GM06990 (cell line): ENCODE measurements at regions not wholly inside any gene's neighbourhood (a gene's known extent, or its start where the extent isn't known, plus 50 kb on each side); places are given as distances from the start of the nearest gene placed in this dataset.
A peak's percentile ranks its signal among the peaks of the same experiment; 100 is the strongest.

ENCODE experiments used
- DNase-seq: peaks from one replicate; pipeline ENCODE4 v3.0.0-alpha.2; 2011; ENCODE audit not compliant: insufficient read length; ENCODE audit errors: extremely low read depth
- H3K27me3 ChIP-seq: replicated peaks from 2 replicates; pipeline ENCODE4 v1.6.0; 2011; ENCODE audit warnings: low read length; ENCODE audit not compliant: control insufficient read depth, insufficient read depth
- H3K36me3 ChIP-seq: 2 replicates; pipeline ENCODE4 v1.5.1; 2011; ENCODE audit warnings: low read length; ENCODE audit not compliant: control insufficient read depth, insufficient read depth
- H3K4me3 ChIP-seq: replicated peaks from 2 replicates; pipeline ENCODE4 v1.5.1; 2011; ENCODE audit warnings: low read depth, mild to moderate bottlenecking, control low read depth, low read length
- TF ChIP-seq, protein P1 (sequence below): IDR thresholded peaks from 2 replicates; pipeline ENCODE4 v1.5.1; 2011; ENCODE audit warnings: low read length, control low read depth, mild to moderate bottlenecking, inconsistent platforms; ENCODE audit not compliant: insufficient read depth, poor library complexity, severe bottlenecking

DNA sequence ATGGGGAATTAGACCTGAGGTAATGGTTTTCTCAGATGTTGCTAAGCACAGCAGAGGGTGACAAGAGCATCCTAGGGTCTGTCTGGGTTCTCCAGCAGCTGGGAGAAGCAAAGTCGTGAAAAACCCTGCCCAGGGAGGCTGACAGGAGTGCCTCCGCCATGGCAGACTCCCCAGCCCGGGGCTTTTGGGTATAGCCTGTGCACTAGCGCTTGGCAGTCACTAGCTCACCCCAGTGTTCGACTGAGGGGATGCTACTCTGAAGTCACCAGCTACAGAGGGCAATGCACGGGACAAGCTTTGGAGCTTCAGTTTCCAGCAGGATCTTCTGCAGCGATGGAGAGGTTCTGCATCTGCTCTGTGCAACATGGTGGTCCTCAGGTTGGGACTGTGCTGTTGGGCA lies 87.5 kb downstream of the ING1 start:
- Histone ChIP-seq H3K27me3 (peaks cover 4% of the 10 kb centered on the region; the same call in 1 of the 2 replicates), H3K4me3 (no peak overlapping the region), H3K36me3 (no peaks in the 10 kb centered on the region)
- no peak for DNase-seq
- TF ChIP-seq, protein P1, sequence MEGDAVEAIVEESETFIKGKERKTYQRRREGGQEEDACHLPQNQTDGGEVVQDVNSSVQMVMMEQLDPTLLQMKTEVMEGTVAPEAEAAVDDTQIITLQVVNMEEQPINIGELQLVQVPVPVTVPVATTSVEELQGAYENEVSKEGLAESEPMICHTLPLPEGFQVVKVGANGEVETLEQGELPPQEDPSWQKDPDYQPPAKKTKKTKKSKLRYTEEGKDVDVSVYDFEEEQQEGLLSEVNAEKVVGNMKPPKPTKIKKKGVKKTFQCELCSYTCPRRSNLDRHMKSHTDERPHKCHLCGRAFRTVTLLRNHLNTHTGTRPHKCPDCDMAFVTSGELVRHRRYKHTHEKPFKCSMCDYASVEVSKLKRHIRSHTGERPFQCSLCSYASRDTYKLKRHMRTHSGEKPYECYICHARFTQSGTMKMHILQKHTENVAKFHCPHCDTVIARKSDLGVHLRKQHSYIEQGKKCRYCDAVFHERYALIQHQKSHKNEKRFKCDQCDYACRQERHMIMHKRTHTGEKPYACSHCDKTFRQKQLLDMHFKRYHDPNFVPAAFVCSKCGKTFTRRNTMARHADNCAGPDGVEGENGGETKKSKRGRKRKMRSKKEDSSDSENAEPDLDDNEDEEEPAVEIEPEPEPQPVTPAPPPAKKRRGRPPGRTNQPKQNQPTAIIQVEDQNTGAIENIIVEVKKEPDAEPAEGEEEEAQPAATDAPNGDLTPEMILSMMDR: peak; percentile 6

DNA sequence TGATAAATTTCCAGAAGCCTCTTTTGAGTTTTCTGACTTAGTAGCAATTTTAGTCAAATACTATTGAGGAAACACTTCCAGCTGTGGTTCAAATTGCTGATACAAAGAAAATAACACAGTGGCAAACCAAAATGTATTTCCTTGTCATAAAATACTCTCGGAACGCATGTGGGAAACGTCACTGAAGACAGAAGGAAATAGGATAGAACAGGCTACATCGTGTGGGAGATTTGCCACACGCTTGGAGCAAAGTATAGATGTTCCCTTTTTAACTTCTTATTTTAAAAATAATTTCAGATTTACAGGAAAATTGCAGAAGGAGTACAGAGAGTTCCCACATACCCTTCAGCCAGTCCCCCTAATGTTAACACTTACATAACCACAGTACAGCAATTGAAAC lies 88.8 kb downstream of the ING1 start:
- no peak for DNase-seq
- H3K4me3 ChIP-seq: no peak overlapping the region
- TF ChIP-seq, protein P1: no peak
- no peaks in the 10 kb centered on the region for H3K36me3 ChIP-seq
- H3K27me3 ChIP-seq: peaks cover 4% of the 10 kb centered on the region; the same call in 1 of the 2 replicates

DNA sequence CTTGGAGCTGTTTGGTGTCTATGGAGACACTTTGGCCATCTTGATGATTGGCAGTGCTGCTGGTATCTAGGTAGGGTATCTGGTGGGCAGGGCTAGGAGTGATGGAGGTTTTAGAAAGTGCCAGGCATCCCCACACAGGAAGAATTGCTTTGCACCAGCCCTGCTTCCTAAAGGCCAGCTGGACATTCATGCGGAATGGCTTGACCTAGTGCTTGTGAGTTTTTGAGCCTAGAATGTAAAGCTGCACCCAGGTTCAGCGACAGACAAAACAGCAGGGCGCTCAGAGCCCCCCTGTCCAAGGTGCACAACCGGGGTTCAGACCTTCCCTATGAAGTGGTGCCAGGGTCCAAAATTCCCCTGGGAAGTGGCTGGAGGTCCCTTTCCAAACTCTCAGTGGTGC lies 93.1 kb downstream of the ING1 start:
- no peak for DNase-seq
- Histone ChIP-seq H3K27me3 (peaks cover 2% of the 10 kb centered on the region; the same call in 1 of the 2 replicates), H3K36me3 (no peaks in the 10 kb centered on the region), H3K4me3 (no peak overlapping the region)
- TF ChIP-seq, protein P1: no peak

- TF ChIP-seq, protein P1: no peak
- no peak for DNase-seq
- Histone ChIP-seq H3K27me3 (peaks cover 2% of the 10 kb centered on the region; the same call in 1 of the 2 replicates), H3K36me3 (no peaks in the 10 kb centered on the region), H3K4me3 (no peak overlapping the region)
Observed at GRCh38 chr13:110807546-110807945, 94.0 kb downstream of the ING1 start.

DNA sequence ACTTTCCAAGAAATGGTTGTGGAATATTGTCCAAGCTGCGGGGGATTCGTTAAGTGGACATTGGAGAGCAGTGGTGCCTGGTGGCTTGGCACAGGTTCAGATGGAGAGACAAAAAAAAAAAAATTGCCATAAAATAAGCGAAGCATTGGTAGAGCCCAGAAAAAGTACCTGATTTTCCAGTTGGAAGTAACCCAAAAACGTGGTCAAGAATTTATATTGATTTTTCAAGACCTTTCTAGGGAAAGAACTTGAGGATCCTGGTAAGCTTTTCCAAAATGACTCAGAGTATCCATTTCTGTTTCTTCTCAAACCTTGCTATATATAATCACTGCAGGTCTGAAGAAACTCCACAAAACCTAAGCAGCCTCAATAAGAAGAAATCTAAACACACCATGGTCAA lies 94.6 kb downstream of the ING1 start:
- H3K27me3 ChIP-seq: peaks cover 2% of the 10 kb centered on the region; the same call in 1 of the 2 replicates
- H3K4me3 ChIP-seq: no peak overlapping the region
- TF ChIP-seq, protein P1: no peak
- no peaks in the 10 kb centered on the region for H3K36me3 ChIP-seq
- DNase-seq: no peak
